WERI-Rb-1 (cell line): ENCODE measurements at regions not wholly inside any gene's neighbourhood (a gene's known extent, or its start where the extent isn't known, plus 50 kb on each side); places are given as distances from the start of the nearest gene placed in this dataset.

ENCODE experiments used
- DNase-seq: peaks from one replicate; pipeline ENCODE4 v3.0.0-alpha.2; 2020
- H3K27ac ChIP-seq: fragments of 250-450 bp; sonication (Bioruptor Pico); 2 replicates; pipeline ENCODE4 v1.5.1; 2020; ENCODE audit warnings: mild to moderate bottlenecking, moderate library complexity
- H3K27me3 ChIP-seq: fragments of 250-450 bp; sonication (Bioruptor Pico); 2 replicates; pipeline ENCODE4 v1.5.1; 2021; ENCODE audit warnings: mild to moderate bottlenecking, low read depth, moderate library complexity; ENCODE audit not compliant: insufficient read depth, severe bottlenecking
- H3K36me3 ChIP-seq: fragments of 250-450 bp; sonication (Bioruptor Pico); 2 replicates; pipeline ENCODE4 v1.5.1; 2020; ENCODE audit warnings: mild to moderate bottlenecking, moderate library complexity
- H3K4me3 ChIP-seq: 2 replicates; pipeline ENCODE4 v1.5.1; 2011; ENCODE audit warnings: low read depth, mild to moderate bottlenecking, control low read depth, low read length
- H3K9me3 ChIP-seq: fragments of 250-450 bp; sonication (Bioruptor Pico); 2 replicates; pipeline ENCODE4 v1.5.1; 2021; ENCODE audit warnings: mild to moderate bottlenecking, moderate library complexity; ENCODE audit not compliant: severe bottlenecking
- TF ChIP-seq, protein P1 (sequence below): IDR thresholded peaks from 2 replicates; pipeline ENCODE4 v1.5.1; 2011; ENCODE audit warnings: low read depth, mild to moderate bottlenecking, control low read depth, inconsistent platforms, low read length

DNA sequence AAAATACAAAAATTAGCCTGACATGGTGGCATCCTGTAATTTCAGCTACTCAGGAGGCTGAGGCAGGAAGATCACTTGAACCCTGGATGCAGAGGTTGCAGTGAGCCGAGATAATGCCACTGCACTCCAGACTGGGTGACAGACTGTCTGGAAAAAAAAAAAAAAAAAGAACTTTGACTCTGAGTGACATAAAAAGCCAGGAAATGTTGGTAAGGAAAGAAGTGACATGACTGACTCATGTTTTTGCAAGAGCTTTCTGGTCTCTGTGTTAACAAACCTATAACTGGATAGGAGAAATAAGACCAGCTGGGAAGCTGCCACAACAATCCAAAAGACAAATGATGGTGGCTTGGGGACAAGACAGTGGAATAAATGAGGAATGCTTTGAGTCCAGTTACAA lies 272.1 kb downstream of the HINT1 start:
- Histone ChIP-seq H3K9me3 (no peaks in the 10 kb centered on the region), H3K27me3 (no peaks in the 10 kb centered on the region), H3K27ac (no peak overlapping the region), H3K4me3 (no peak overlapping the region), H3K36me3 (no peaks in the 10 kb centered on the region)
- DNase-seq, result no peak
- TF ChIP-seq, protein P1, sequence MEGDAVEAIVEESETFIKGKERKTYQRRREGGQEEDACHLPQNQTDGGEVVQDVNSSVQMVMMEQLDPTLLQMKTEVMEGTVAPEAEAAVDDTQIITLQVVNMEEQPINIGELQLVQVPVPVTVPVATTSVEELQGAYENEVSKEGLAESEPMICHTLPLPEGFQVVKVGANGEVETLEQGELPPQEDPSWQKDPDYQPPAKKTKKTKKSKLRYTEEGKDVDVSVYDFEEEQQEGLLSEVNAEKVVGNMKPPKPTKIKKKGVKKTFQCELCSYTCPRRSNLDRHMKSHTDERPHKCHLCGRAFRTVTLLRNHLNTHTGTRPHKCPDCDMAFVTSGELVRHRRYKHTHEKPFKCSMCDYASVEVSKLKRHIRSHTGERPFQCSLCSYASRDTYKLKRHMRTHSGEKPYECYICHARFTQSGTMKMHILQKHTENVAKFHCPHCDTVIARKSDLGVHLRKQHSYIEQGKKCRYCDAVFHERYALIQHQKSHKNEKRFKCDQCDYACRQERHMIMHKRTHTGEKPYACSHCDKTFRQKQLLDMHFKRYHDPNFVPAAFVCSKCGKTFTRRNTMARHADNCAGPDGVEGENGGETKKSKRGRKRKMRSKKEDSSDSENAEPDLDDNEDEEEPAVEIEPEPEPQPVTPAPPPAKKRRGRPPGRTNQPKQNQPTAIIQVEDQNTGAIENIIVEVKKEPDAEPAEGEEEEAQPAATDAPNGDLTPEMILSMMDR, result no peak

DNA sequence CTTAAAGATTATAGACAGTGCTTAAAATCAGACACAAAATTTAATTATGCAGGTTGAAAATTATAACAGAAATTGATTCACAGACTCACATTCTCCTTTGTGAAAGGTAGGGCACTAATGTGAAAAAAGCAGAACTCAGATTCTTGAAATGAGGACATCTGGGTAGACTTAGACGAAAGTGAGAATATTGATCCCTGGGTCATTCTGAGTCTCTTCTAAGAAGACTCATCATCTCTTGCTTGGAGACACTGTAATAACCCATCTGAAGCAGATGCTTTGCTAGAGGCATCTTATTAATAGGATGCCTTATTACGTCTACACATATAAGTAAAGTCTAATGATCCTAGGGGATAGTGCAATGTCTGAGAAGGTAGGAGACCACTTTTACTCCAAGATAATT lies 274.4 kb downstream of the HINT1 start:
- TF ChIP-seq, protein P1, result no peak
- Histone ChIP-seq H3K27ac (no peak overlapping the region), H3K9me3 (no peaks in the 10 kb centered on the region), H3K36me3 (no peaks in the 10 kb centered on the region), H3K27me3 (no peaks in the 10 kb centered on the region), H3K4me3 (no peak overlapping the region)
- DNase-seq, result no peak

DNA sequence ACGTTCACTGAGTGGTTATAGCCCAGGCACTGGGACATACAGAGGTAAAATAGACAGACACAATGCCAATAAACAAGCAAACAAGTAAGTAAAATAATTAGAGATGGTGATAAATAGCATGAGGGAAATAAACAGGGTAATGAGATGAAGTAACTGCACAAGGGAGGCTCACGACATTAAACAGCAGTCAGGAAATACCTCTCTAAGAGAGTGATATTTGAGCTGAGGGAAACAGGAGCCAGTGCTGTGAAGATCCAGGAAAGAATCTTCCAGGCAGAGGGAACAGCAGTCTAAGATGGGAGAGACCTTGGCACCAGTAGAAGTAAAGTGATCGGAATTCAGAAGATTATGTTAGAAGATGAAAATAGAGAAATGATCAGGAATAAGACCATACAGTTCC lies 279.4 kb downstream of the HINT1 start:
- Histone ChIP-seq H3K27ac (no peak overlapping the region), H3K9me3 (no peaks in the 10 kb centered on the region), H3K4me3 (no peak overlapping the region), H3K27me3 (no peaks in the 10 kb centered on the region), H3K36me3 (no peaks in the 10 kb centered on the region)
- TF ChIP-seq, protein P1, result no peak
- no peak for DNase-seq

DNA sequence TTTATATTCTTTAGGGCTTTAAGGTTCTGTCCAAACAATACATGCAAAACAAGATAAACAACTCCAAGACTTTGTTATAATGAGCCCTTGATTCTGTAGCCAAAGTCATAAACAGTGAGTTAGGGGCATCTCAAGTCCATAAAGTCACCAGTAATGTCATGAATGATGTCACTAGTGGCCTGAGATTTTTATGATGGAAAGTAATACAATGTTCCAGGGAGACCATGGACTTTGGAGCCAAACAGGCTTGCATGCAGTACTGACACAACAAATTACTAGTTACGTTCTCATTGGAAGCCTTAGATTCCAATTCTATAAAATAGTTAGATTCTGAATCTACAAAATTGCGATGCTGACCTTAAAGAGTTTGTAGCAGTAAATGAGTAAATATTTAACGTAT lies 280.0 kb downstream of the HINT1 start:
- H3K27me3 ChIP-seq, result no peaks in the 10 kb centered on the region
- TF ChIP-seq, protein P1, result no peak
- H3K36me3 ChIP-seq, result no peaks in the 10 kb centered on the region

DNA sequence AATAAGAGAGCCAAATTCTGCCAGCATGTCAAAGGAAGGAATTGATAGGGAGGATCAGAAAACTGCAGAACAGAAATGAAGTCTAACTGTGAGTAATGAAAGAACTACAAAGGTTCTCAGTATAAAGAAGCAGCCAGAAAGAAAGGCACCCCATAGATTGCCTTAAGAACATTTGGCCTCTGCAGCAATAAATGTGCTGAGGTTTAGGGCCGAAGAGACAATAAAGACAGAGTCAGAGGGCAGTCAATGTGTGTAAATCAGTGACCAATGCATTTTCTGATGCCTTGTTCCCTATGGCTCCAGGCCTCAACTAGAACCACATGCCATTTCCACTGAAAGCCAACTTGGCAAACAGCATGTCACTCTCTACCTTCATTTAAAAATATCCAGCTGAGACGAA lies 281.0 kb downstream of the HINT1 start:
- Histone ChIP-seq H3K9me3 (no peaks in the 10 kb centered on the region), H3K4me3 (no peak overlapping the region), H3K36me3 (no peaks in the 10 kb centered on the region), H3K27me3 (no peaks in the 10 kb centered on the region), H3K27ac (no peak overlapping the region)
- TF ChIP-seq, protein P1, result no peak
- no peak for DNase-seq

More for the DNA sequence above, 280.0 kb downstream of the HINT1 start:
- no peak overlapping the region for H3K27ac ChIP-seq
- H3K9me3 ChIP-seq, result no peaks in the 10 kb centered on the region
- no peak overlapping the region for H3K4me3 ChIP-seq
- DNase-seq, result no peak

DNA sequence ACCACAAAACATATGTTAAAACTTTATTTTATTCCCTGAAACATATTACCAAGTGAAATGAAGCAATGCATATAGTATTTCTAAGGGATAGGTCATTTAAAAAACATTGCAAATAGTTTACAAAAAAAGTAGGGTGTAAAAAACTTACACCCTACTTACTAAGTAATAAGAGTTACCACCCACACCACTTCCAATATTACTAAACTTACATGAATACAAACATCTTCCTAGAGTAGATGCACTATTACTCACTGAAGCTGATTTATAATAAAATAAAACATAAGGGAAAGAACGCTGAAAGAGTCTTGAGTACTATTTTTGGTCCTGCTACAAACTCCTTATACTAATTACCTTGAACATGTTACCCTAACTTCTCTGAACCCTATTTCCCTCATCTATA lies 289.4 kb downstream of the HINT1 start:
- TF ChIP-seq, protein P1, result no peak
- Histone ChIP-seq H3K27me3 (no peaks in the 10 kb centered on the region), H3K36me3 (no peaks in the 10 kb centered on the region), H3K9me3 (no peaks in the 10 kb centered on the region), H3K27ac (no peak overlapping the region), H3K4me3 (no peak overlapping the region)
- no peak for DNase-seq
